ENCODE measurements at regions not wholly inside any gene's neighbourhood (a gene's known extent, or its start where the extent isn't known, plus 50 kb on each side); places are given as distances from the start of the nearest gene placed in this dataset.
"Not testable (repeated sequence)": the region's sequence is repeated elsewhere in the genome, so short reads cannot be mapped to it uniquely, and the experiment has no call there.

- FAIRE-seq (no peak), DNase-seq (ENCODE audit: insufficient read length, low spot score) (no peak)
- TF ChIP-seq PAX5 (IDR thresholded peaks at IDR 0.05; ENCODE audit: insufficient read depth, low read length, severe bottlenecking), result no peak
- no peak for TF ChIP-seq POLR2AphosphoS5 (IDR thresholded peaks at IDR 0.05; ENCODE audit: low read depth, low read length)
- TF ChIP-seq POU2F2 (IDR thresholded peaks at IDR 0.05; ENCODE audit: low read depth, low read length), result no peak
- TF ChIP-seq TAF1 (IDR thresholded peaks at IDR 0.05; ENCODE audit: low read depth, low read length), result no peak
Observed at GRCh38 chr7:131080754-131081153, 246.9 kb upstream of the MKLN1 start.

GRCh38 chr7:131081308-131081707, 246.4 kb upstream of the MKLN1 start:
- FAIRE-seq (no peak), DNase-seq (ENCODE audit: insufficient read length, low spot score) (no peak)
- no peak for TF ChIP-seq POLR2A (IDR thresholded peaks at IDR 0.05; ENCODE audit: low read depth, low read length)
- no peak for TF ChIP-seq POLR2AphosphoS5 (IDR thresholded peaks at IDR 0.05; ENCODE audit: low read depth, low read length)
- TF ChIP-seq PAX5 (IDR thresholded peaks at IDR 0.05; ENCODE audit: insufficient read depth, low read length, severe bottlenecking), result no peak
- TF ChIP-seq SPI1 (IDR thresholded peaks at IDR 0.05; ENCODE audit: low read depth, low read length), result no peak
- TF ChIP-seq TAF1 (IDR thresholded peaks at IDR 0.05; ENCODE audit: low read depth, low read length), result no peak
- TF ChIP-seq POU2F2 (IDR thresholded peaks at IDR 0.05; ENCODE audit: low read depth, low read length), result no peak

- no peak for FAIRE-seq
- no peak for TF ChIP-seq POU2F2 (IDR thresholded peaks at IDR 0.05; ENCODE audit: low read depth, low read length)
- no peak for TF ChIP-seq TAF1 (IDR thresholded peaks at IDR 0.05; ENCODE audit: low read depth, low read length)
- no peak for TF ChIP-seq PAX5 (IDR thresholded peaks at IDR 0.05; ENCODE audit: insufficient read depth, low read length, severe bottlenecking)
- DNase-seq (ENCODE audit: insufficient read length, low spot score), result no peak
Observed at GRCh38 chr7:131083781-131084180, 243.9 kb upstream of the MKLN1 start.

GRCh38 chr7:131084336-131084735, 243.3 kb upstream of the MKLN1 start:
- not testable (repeated sequence) for FAIRE-seq; DNase-seq (ENCODE audit: insufficient read length, low spot score)

- DNase-seq (ENCODE audit: insufficient read length, low spot score) (no peak), FAIRE-seq (no peak)
- TF ChIP-seq POLR2AphosphoS5 (IDR thresholded peaks at IDR 0.05; ENCODE audit: low read depth, low read length), result no peak
- TF ChIP-seq PAX5 (IDR thresholded peaks at IDR 0.05; ENCODE audit: insufficient read depth, low read length, severe bottlenecking), result no peak
- TF ChIP-seq TAF1 (IDR thresholded peaks at IDR 0.05; ENCODE audit: low read depth, low read length), result no peak
- no peak for TF ChIP-seq POLR2A (IDR thresholded peaks at IDR 0.05; ENCODE audit: low read depth, low read length)
- no peak for TF ChIP-seq POU2F2 (IDR thresholded peaks at IDR 0.05; ENCODE audit: low read depth, low read length)
- no peak for TF ChIP-seq SPI1 (IDR thresholded peaks at IDR 0.05; ENCODE audit: low read depth, low read length)
Observed at GRCh38 chr7:131087756-131088658, 239.7 kb upstream of the MKLN1 start.

- DNase-seq (ENCODE audit: insufficient read length, low spot score), result no peak
- no peak for FAIRE-seq
- TF ChIP-seq SPI1 (IDR thresholded peaks at IDR 0.05; ENCODE audit: low read depth, low read length) (no peak), TAF1 (IDR thresholded peaks at IDR 0.05; ENCODE audit: low read depth, low read length) (no peak)
Observed at GRCh38 chr7:131090188-131090587, 237.5 kb upstream of the MKLN1 start.

GRCh38 chr7:131090886-131091692, 236.6 kb upstream of the MKLN1 start:
- FAIRE-seq (no peak), DNase-seq (ENCODE audit: insufficient read length, low spot score) (no peak)
- TF ChIP-seq POU2F2 (IDR thresholded peaks at IDR 0.05; ENCODE audit: low read depth, low read length) (no peak), PAX5 (IDR thresholded peaks at IDR 0.05; ENCODE audit: insufficient read depth, low read length, severe bottlenecking) (no peak), POLR2A (IDR thresholded peaks at IDR 0.05; ENCODE audit: low read depth, low read length) (no peak), TAF1 (IDR thresholded peaks at IDR 0.05; ENCODE audit: low read depth, low read length) (no peak), SPI1 (IDR thresholded peaks at IDR 0.05; ENCODE audit: low read depth, low read length) (no peak), POLR2AphosphoS5 (IDR thresholded peaks at IDR 0.05; ENCODE audit: low read depth, low read length) (no peak)

- FAIRE-seq (no peak), DNase-seq (ENCODE audit: insufficient read length, low spot score) (no peak)
- TF ChIP-seq POLR2A (IDR thresholded peaks at IDR 0.05; ENCODE audit: low read depth, low read length), result no peak
- TF ChIP-seq POLR2AphosphoS5 (IDR thresholded peaks at IDR 0.05; ENCODE audit: low read depth, low read length), result no peak
- TF ChIP-seq SPI1 (IDR thresholded peaks at IDR 0.05; ENCODE audit: low read depth, low read length), result no peak
- no peak for TF ChIP-seq POU2F2 (IDR thresholded peaks at IDR 0.05; ENCODE audit: low read depth, low read length)
- no peak for TF ChIP-seq TAF1 (IDR thresholded peaks at IDR 0.05; ENCODE audit: low read depth, low read length)
- no peak for TF ChIP-seq PAX5 (IDR thresholded peaks at IDR 0.05; ENCODE audit: insufficient read depth, low read length, severe bottlenecking)
Observed at GRCh38 chr7:131094685-131095084, 233.0 kb upstream of the MKLN1 start.

- FAIRE-seq, result no peak
- TF ChIP-seq PAX5 (IDR thresholded peaks at IDR 0.05; ENCODE audit: insufficient read depth, low read length, severe bottlenecking) (no peak), TAF1 (IDR thresholded peaks at IDR 0.05; ENCODE audit: low read depth, low read length) (no peak), POU2F2 (IDR thresholded peaks at IDR 0.05; ENCODE audit: low read depth, low read length) (no peak), POLR2A (IDR thresholded peaks at IDR 0.05; ENCODE audit: low read depth, low read length) (no peak), SPI1 (IDR thresholded peaks at IDR 0.05; ENCODE audit: low read depth, low read length) (no peak), POLR2AphosphoS5 (IDR thresholded peaks at IDR 0.05; ENCODE audit: low read depth, low read length) (no peak)
- no peak for DNase-seq (ENCODE audit: insufficient read length, low spot score)
Observed at GRCh38 chr7:131095346-131095745, 232.3 kb upstream of the MKLN1 start.
